ENCODE measurements at regions not wholly inside any gene's neighbourhood (a gene's known extent, or its start where the extent isn't known, plus 50 kb on each side); places are given as distances from the start of the nearest gene placed in this dataset.

GRCh38 chr17:71535321-71535720 is 585.5 kb upstream of the SOX9 start:
- TF ChIP-seq CTCF (IDR thresholded peaks at IDR 0.05) (no peak), POLR2A (IDR thresholded peaks at IDR 0.05) (no peak)
